DOHH2 (cell line): ENCODE measurements at regions not wholly inside any gene's neighbourhood (a gene's known extent, or its start where the extent isn't known, plus 50 kb on each side); places are given as distances from the start of the nearest gene placed in this dataset.

Source experiments
- EZH2phosphoT487 ChIP-seq: fragments of 200-600 bp; sonication (generic); IDR thresholded peaks from 2 replicates; pipeline ENCODE4 v1.6.1; 2017; ENCODE audit warnings: borderline replicate concordance, mild to moderate bottlenecking, antibody characterized with exemption, low read length, moderate library complexity, mixed read lengths
- TF ChIP-seq, protein P1 (sequence below): fragments of 200-600 bp; sonication (generic); IDR thresholded peaks from one replicate; pipeline ENCODE4 v1.5.1; 2014; ENCODE audit warnings: antibody characterized with exemption, mild to moderate bottlenecking, low read depth, low read length; ENCODE audit not compliant: poor library complexity, severe bottlenecking

DNA sequence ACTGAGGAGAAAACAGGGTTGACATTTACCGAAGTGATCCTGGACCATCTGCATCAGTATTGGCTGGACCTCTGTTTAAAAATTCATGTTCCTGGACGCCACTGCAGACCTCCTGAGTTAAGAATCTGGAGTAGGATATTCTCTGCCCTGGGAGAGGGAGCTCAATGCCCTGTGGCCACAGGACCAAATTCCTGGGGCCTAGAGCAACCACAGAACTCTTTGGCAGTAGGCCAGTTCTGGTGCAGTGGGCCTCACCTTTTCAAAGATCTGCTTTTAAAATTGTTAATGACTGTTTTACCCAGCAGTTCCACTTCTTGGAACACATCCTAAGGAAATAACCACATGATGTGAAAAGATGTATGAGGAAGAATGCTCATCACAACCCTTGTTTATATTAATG lies 133.3 kb upstream of the ADPGK start:
- TF ChIP-seq, protein P1, sequence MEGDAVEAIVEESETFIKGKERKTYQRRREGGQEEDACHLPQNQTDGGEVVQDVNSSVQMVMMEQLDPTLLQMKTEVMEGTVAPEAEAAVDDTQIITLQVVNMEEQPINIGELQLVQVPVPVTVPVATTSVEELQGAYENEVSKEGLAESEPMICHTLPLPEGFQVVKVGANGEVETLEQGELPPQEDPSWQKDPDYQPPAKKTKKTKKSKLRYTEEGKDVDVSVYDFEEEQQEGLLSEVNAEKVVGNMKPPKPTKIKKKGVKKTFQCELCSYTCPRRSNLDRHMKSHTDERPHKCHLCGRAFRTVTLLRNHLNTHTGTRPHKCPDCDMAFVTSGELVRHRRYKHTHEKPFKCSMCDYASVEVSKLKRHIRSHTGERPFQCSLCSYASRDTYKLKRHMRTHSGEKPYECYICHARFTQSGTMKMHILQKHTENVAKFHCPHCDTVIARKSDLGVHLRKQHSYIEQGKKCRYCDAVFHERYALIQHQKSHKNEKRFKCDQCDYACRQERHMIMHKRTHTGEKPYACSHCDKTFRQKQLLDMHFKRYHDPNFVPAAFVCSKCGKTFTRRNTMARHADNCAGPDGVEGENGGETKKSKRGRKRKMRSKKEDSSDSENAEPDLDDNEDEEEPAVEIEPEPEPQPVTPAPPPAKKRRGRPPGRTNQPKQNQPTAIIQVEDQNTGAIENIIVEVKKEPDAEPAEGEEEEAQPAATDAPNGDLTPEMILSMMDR: no peak
- TF ChIP-seq EZH2phosphoT487: no peak
